SU-DHL-6 (cell line): ENCODE measurements at regions not wholly inside any gene's neighbourhood (a gene's known extent, or its start where the extent isn't known, plus 50 kb on each side); places are given as distances from the start of the nearest gene placed in this dataset.

Experiments
- H2AFZ ChIP-seq: fragments of 200-600 bp; sonication (generic); 2 replicates; pipeline ENCODE4 v1.6.1; 2014; ENCODE audit warnings: low read depth, mild to moderate bottlenecking, moderate library complexity, mixed read lengths, antibody characterized with exemption, low read length; ENCODE audit not compliant: severe bottlenecking
- H3F3A ChIP-seq: fragments of 200-600 bp; shearing (Covaris generic); 2 replicates; pipeline ENCODE4 v1.6.0; 2016; ENCODE audit warnings: antibody characterized with exemption, mild to moderate bottlenecking; ENCODE audit not compliant: insufficient read depth
- H3K27ac ChIP-seq: fragments of 200-600 bp; sonication (generic); 2 replicates; pipeline ENCODE4 v1.5.1; 2016; ENCODE audit warnings: low read depth, mild to moderate bottlenecking, low read length, moderate library complexity, mixed read lengths
- H3K27me3 ChIP-seq: fragments of 200-600 bp; sonication (generic), shearing (Covaris generic); 2 replicates; pipeline ENCODE4 v1.6.0; 2014; ENCODE audit warnings: mild to moderate bottlenecking, low read length
- H3K36me3 ChIP-seq: fragments of 200-600 bp; sonication (generic); 2 replicates; pipeline ENCODE4 v1.6.1; 2014; ENCODE audit warnings: mild to moderate bottlenecking, low read length, mixed read lengths
- H3K4me2 ChIP-seq: fragments of 300-600, 200-600 bp; shearing (Covaris generic), sonication (generic); 2 replicates; pipeline ENCODE4 v1.6.0; 2014; ENCODE audit warnings: low read length, low read depth, mild to moderate bottlenecking; ENCODE audit not compliant: poor library complexity, severe bottlenecking
- H3K4me3 ChIP-seq: fragments of 200-600 bp; sonication (generic); 2 replicates; pipeline ENCODE4 v1.5.1; 2014; ENCODE audit warnings: antibody characterized with exemption, low read length, mild to moderate bottlenecking, mixed read lengths; ENCODE audit not compliant: insufficient read depth, poor library complexity, severe bottlenecking
- H3K79me2 ChIP-seq: fragments of 200-600 bp; sonication (generic); 2 replicates; pipeline ENCODE4 v1.6.1; 2014; ENCODE audit warnings: mild to moderate bottlenecking, low read length, moderate library complexity; ENCODE audit not compliant: insufficient read depth
- H3K9ac ChIP-seq: fragments of 200-600 bp; sonication (generic); 2 replicates; pipeline ENCODE4 v1.7.0; 2014; ENCODE audit warnings: mild to moderate bottlenecking, low read length
- H3K9me2 ChIP-seq: fragments of 200-600 bp; sonication (generic); replicated peaks from 2 replicates; pipeline ENCODE4 v1.6.1; 2014; ENCODE audit warnings: low read length; ENCODE audit not compliant: insufficient read depth
- H3K9me3 ChIP-seq: fragments of 200-600 bp; sonication (generic); 2 replicates; pipeline ENCODE4 v1.6.1; 2014; ENCODE audit warnings: low read length, mixed read lengths; ENCODE audit not compliant: insufficient read depth
- H4K20me1 ChIP-seq: fragments of 200-600 bp; sonication (generic); 2 replicates; pipeline ENCODE4 v1.6.1; 2014; ENCODE audit warnings: low read depth, mild to moderate bottlenecking, antibody characterized with exemption, low read length, moderate library complexity, mixed read lengths
- CTCF ChIP-seq: fragments of 200-600 bp; sonication (generic); IDR thresholded peaks from one replicate; pipeline ENCODE4 v1.5.1; 2017; ENCODE audit warnings: antibody characterized with exemption, mild to moderate bottlenecking, low read length, moderate library complexity; ENCODE audit not compliant: insufficient read depth, poor library complexity, severe bottlenecking
- EZH2phosphoT487 ChIP-seq: fragments of 200-600 bp; sonication (generic), shearing (Covaris generic); conservative IDR thresholded peaks from 2 replicates; pipeline ENCODE4 v1.6.1; 2018; ENCODE audit warnings: mild to moderate bottlenecking, antibody characterized with exemption, low read length, moderate library complexity, mixed read lengths

GRCh38 chr7:46607176-46607575 lies 686.1 kb upstream of the IGFBP3 start:
- TF ChIP-seq CTCF (no peak), EZH2phosphoT487 (no peak)
- no peaks in the 10 kb centered on the region for H3K79me2 ChIP-seq
- H3K9ac ChIP-seq, result no peak overlapping the region
- H3K27me3 ChIP-seq, result no peaks in the 10 kb centered on the region
- no peak overlapping the region for H3K4me2 ChIP-seq
- no peak overlapping the region for H3K27ac ChIP-seq
- H3K36me3 ChIP-seq, result no peaks in the 10 kb centered on the region
- no peaks in the 10 kb centered on the region for H3K9me2 ChIP-seq
- no peak overlapping the region for H3K4me3 ChIP-seq
- H4K20me1 ChIP-seq, result no peaks in the 10 kb centered on the region
- H2AFZ ChIP-seq, result no peak overlapping the region
- H3F3A ChIP-seq, result no peaks in the 10 kb centered on the region
- H3K9me3 ChIP-seq, result no peaks in the 10 kb centered on the region

GRCh38 chr7:46606761-46607160 lies 685.7 kb upstream of the IGFBP3 start:
- H3F3A ChIP-seq, result no peaks in the 10 kb centered on the region
- H3K4me3 ChIP-seq, result no peak overlapping the region
- H3K79me2 ChIP-seq, result no peaks in the 10 kb centered on the region
- no peaks in the 10 kb centered on the region for H3K9me2 ChIP-seq
- no peak overlapping the region for H2AFZ ChIP-seq
- H3K4me2 ChIP-seq, result no peak overlapping the region
- H4K20me1 ChIP-seq, result no peaks in the 10 kb centered on the region
- H3K27me3 ChIP-seq, result no peaks in the 10 kb centered on the region
- no peaks in the 10 kb centered on the region for H3K9me3 ChIP-seq
- no peak overlapping the region for H3K27ac ChIP-seq
- TF ChIP-seq EZH2phosphoT487 (no peak), CTCF (no peak)
- H3K9ac ChIP-seq, result no peak overlapping the region
- no peaks in the 10 kb centered on the region for H3K36me3 ChIP-seq

GRCh38 chr7:46604241-46604661 lies 683.2 kb upstream of the IGFBP3 start:
- Histone ChIP-seq H3K9me2 (no peaks in the 10 kb centered on the region; the same call in 1 of the 2 replicates), H3K4me2 (no peak overlapping the region), H3K79me2 (no peaks in the 10 kb centered on the region), H4K20me1 (no peaks in the 10 kb centered on the region), H3K27me3 (no peaks in the 10 kb centered on the region), H3K4me3 (no peak overlapping the region), H3F3A (no peaks in the 10 kb centered on the region), H3K9me3 (no peaks in the 10 kb centered on the region), H3K27ac (no peak overlapping the region), H2AFZ (no peak overlapping the region), H3K36me3 (no peaks in the 10 kb centered on the region), H3K9ac (no peak overlapping the region)
- no peak for TF ChIP-seq EZH2phosphoT487
- TF ChIP-seq CTCF, result no peak
